ENCODE measurements at regions not wholly inside any gene's neighbourhood (a gene's known extent, or its start where the extent isn't known, plus 50 kb on each side); places are given as distances from the start of the nearest gene placed in this dataset.
A peak's percentile ranks its signal among the peaks of the same experiment; 100 is the strongest.
"Not testable (repeated sequence)": the region's sequence is repeated elsewhere in the genome, so short reads cannot be mapped to it uniquely, and the experiment has no call there.

- H3K4me3 ChIP-seq (ENCODE audit: low read depth, low read length): no peak overlapping the region
- peak; percentile 58 for DNase-seq (ENCODE audit: low read depth)
- TF ChIP-seq, protein P1, sequence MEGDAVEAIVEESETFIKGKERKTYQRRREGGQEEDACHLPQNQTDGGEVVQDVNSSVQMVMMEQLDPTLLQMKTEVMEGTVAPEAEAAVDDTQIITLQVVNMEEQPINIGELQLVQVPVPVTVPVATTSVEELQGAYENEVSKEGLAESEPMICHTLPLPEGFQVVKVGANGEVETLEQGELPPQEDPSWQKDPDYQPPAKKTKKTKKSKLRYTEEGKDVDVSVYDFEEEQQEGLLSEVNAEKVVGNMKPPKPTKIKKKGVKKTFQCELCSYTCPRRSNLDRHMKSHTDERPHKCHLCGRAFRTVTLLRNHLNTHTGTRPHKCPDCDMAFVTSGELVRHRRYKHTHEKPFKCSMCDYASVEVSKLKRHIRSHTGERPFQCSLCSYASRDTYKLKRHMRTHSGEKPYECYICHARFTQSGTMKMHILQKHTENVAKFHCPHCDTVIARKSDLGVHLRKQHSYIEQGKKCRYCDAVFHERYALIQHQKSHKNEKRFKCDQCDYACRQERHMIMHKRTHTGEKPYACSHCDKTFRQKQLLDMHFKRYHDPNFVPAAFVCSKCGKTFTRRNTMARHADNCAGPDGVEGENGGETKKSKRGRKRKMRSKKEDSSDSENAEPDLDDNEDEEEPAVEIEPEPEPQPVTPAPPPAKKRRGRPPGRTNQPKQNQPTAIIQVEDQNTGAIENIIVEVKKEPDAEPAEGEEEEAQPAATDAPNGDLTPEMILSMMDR (IDR thresholded peaks at IDR 0.05; ENCODE audit: insufficient read depth, low read depth, low read length, missing control alignments): no peak
Measured at GRCh38 chr3:6025032-6025431, 835.9 kb upstream of the GRM7 start.

DNA sequence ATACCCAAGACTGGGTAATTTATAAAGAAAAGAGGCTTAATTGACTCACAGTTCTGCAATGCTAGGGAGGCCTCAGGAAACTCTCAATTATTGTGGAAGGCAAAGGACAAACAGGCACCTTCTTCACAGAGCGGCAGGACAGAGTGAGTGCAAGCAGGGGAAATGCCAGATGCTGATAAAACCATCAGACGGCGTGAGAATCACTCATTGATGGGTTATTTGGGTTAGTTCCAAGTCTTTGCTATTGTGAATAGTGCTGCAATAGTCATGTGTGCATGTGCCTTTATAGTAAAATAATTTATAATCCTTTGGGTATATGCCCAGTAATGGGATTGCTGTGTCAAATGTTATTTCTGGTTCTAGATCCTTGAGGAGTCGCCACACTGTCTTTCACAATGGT is 830.3 kb upstream of the GRM7 start:
- not testable (repeated sequence) for H3K4me3 ChIP-seq (ENCODE audit: low read depth, low read length); DNase-seq (ENCODE audit: low read depth)

DNA sequence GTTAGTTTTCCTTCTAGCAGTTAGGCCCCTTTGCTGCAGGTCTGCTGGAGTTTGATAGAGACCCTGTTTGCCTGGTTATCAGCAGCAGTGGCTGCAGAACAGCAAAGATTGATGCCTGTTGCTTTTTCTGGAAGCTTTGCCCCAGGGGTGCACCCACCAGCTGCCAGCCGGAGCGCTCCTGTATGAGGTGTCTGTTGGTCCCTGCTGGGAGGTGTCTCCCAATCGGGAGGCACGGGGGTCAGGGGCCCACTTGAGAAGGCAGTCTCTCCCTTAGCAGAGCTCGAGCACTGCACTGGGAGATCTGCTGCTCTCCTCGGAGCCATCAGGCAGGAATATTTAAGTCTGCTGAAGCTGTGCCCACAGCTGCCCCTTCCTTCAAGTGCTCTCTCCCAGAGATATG is 825.3 kb upstream of the GRM7 start:
- TF ChIP-seq, protein P1 (IDR thresholded peaks at IDR 0.05; ENCODE audit: insufficient read depth, low read depth, low read length, missing control alignments): no peak
- DNase-seq (ENCODE audit: low read depth): no peak
- no peak overlapping the region for H3K4me3 ChIP-seq (ENCODE audit: low read depth, low read length)

GRCh38 chr3:6039971-6040370 is 820.9 kb upstream of the GRM7 start:
- TF ChIP-seq, protein P1 (IDR thresholded peaks at IDR 0.05; ENCODE audit: insufficient read depth, low read depth, low read length, missing control alignments): no peak
- DNase-seq (ENCODE audit: low read depth): no peak
- H3K4me3 ChIP-seq (ENCODE audit: low read depth, low read length): no peak overlapping the region

DNA sequence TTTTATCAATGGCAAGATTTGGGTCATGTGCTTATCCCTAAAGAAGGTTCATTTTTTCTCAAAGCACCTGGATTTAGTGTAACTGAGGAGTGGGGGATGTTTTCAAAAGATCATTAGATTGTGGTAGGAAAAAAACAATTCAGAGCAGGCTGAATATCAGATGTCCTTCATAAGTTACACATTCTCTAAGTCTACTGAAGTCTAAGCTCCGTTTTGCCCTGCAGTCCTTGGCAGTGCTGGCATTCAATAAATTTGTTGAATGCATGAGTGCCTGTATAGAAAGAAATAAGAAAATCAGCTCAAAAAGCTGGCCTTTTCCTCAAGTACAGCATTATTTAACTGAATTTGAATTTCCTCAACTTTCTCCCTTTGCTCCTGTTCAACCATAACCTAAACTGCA is 819.0 kb upstream of the GRM7 start:
- no peak overlapping the region for H3K4me3 ChIP-seq (ENCODE audit: low read depth, low read length)
- TF ChIP-seq, protein P1 (IDR thresholded peaks at IDR 0.05; ENCODE audit: insufficient read depth, low read depth, low read length, missing control alignments): no peak
- no peak for DNase-seq (ENCODE audit: low read depth)

GRCh38 chr3:6047016-6047415 is 813.9 kb upstream of the GRM7 start:
- TF ChIP-seq, protein P1 (IDR thresholded peaks at IDR 0.05; ENCODE audit: insufficient read depth, low read depth, low read length, missing control alignments): no peak
- H3K4me3 ChIP-seq (ENCODE audit: low read depth, low read length): no peak overlapping the region
- no peak for DNase-seq (ENCODE audit: low read depth)

- DNase-seq (ENCODE audit: low read depth): no peak
- no peak overlapping the region for H3K4me3 ChIP-seq (ENCODE audit: low read depth, low read length)
- TF ChIP-seq, protein P1 (IDR thresholded peaks at IDR 0.05; ENCODE audit: insufficient read depth, low read depth, low read length, missing control alignments): no peak
Measured at GRCh38 chr3:6060251-6060650, 800.7 kb upstream of the GRM7 start.
